HepG2 (cell line): ENCODE measurements at regions not wholly inside any gene's neighbourhood (a gene's known extent, or its start where the extent isn't known, plus 50 kb on each side); places are given as distances from the start of the nearest gene placed in this dataset.

Experiments used
- ATF3 ChIP-seq: sonication (generic); formaldehyde crosslinking; IDR thresholded peaks from 2 replicates; pipeline ENCODE4 v1.4.0; 2020; ENCODE audit warnings: missing genetic modification reagents
- FOXK2 ChIP-seq: fragments of 450-650 bp; IDR thresholded peaks from 2 replicates; pipeline ENCODE4 v1.6.1; 2016
- GMEB2 ChIP-seq: IDR thresholded peaks from 2 replicates; pipeline ENCODE4 v1.6.1; 2016; ENCODE audit warnings: missing biosample characterization, missing genetic modification reagents, low read depth
- GZF1 ChIP-seq: sonication (generic); formaldehyde crosslinking; IDR thresholded peaks from 2 replicates; pipeline ENCODE4 v1.5.1; 2020; ENCODE audit warnings: mild to moderate bottlenecking, missing genetic modification reagents
- HNF1B ChIP-seq: sonication (generic); formaldehyde crosslinking; IDR thresholded peaks from 2 replicates; pipeline ENCODE4 v1.5.1; 2020; ENCODE audit warnings: mild to moderate bottlenecking, moderate library complexity, missing genetic modification reagents
- HOXA9 ChIP-seq: sonication (generic); formaldehyde crosslinking; IDR thresholded peaks from 2 replicates; pipeline ENCODE4 v1.8.1; 2022; ENCODE audit warnings: missing genetic modification reagents, mild to moderate bottlenecking, moderate library complexity, borderline replicate concordance
- JDP2 ChIP-seq: sonication (generic); formaldehyde crosslinking; IDR thresholded peaks from 2 replicates; pipeline ENCODE4 v1.8.1; 2022; ENCODE audit warnings: missing genetic modification reagents, borderline replicate concordance
- MTA1 ChIP-seq: sonication (generic); formaldehyde crosslinking; IDR thresholded peaks from 2 replicates; pipeline ENCODE4 v1.4.0; 2020; ENCODE audit warnings: missing genetic modification reagents, mild to moderate bottlenecking, borderline replicate concordance
- MTF1 ChIP-seq: sonication (generic); formaldehyde crosslinking; IDR thresholded peaks from 2 replicates; pipeline ENCODE4 v1.5.0; 2020; ENCODE audit warnings: missing genetic modification reagents
- NCOA1 ChIP-seq: sonication (generic); formaldehyde crosslinking; IDR thresholded peaks from 2 replicates; pipeline ENCODE4 v1.9.0; 2021; ENCODE audit warnings: missing genetic modification reagents
- NFYB ChIP-seq: sonication (generic); formaldehyde crosslinking; IDR thresholded peaks from 2 replicates; pipeline ENCODE4 v1.4.0; 2020; ENCODE audit warnings: missing genetic modification reagents
- ONECUT2 ChIP-seq: sonication (generic); formaldehyde crosslinking; IDR thresholded peaks from 2 replicates; pipeline ENCODE4 v1.4.0; 2020; ENCODE audit warnings: missing genetic modification reagents
- POLR2A ChIP-seq, 2 experiments: IDR thresholded peaks; 2 replicates each; pipeline ENCODE4 v1.6.1; 2011; ENCODE audit warnings: low read depth in 2 of 2, low read length in 2 of 2, mild to moderate bottlenecking in 1 of 2, moderate library complexity in 1 of 2; ENCODE audit not compliant: insufficient read depth in 1 of 2
- RERE ChIP-seq: IDR thresholded peaks from 2 replicates; pipeline ENCODE4 v1.6.1; 2016; ENCODE audit warnings: low read depth, missing genetic modification reagents, missing compliant biosample characterization
- RXRB ChIP-seq: IDR thresholded peaks from 2 replicates; pipeline ENCODE4 v1.6.1; 2016; ENCODE audit warnings: borderline replicate concordance, missing genetic modification reagents, missing compliant biosample characterization
- ZNF607 ChIP-seq: sonication (generic); formaldehyde crosslinking; IDR thresholded peaks from 2 replicates; pipeline ENCODE4 v1.5.1; 2020; ENCODE audit warnings: missing genetic modification reagents, mild to moderate bottlenecking, borderline replicate concordance
- ZNF704 ChIP-seq: sonication (generic); formaldehyde crosslinking; IDR thresholded peaks from 2 replicates; pipeline ENCODE4 v1.8.1; 2023; ENCODE audit warnings: mild to moderate bottlenecking, inconsistent platforms, moderate library complexity, missing genetic modification reagents, borderline replicate concordance
- ZNF75D ChIP-seq: sonication (generic); formaldehyde crosslinking; IDR thresholded peaks from 2 replicates; pipeline ENCODE4 v1.8.1; 2023; ENCODE audit warnings: missing genetic modification reagents, mild to moderate bottlenecking, borderline replicate concordance

- TF ChIP-seq HNF1B (CRISPR knock-in tag) (peak; percentile 76), NFYB (CRISPR knock-in tag) (no peak), ZNF75D (CRISPR knock-in tag) (no peak), JDP2 (CRISPR knock-in tag) (no peak), FOXK2 (peak; percentile 45; the same call in 1 of the 2 replicates), NCOA1 (CRISPR knock-in tag) (no peak), ZNF607 (no peak), MTA1 (0 out of 2 replicates have a peak, but pooled peaks have one; percentile 58), MTF1 (CRISPR knock-in tag) (no peak), RERE (CRISPR knock-in tag) (peak; percentile 73; the same call in 1 of the 2 replicates), ONECUT2 (CRISPR knock-in tag) (no peak), ATF3 (CRISPR knock-in tag) (0 out of 2 replicates have a peak, but pooled peaks have one; percentile 59), GMEB2 (CRISPR knock-in tag) (no peak), RXRB (CRISPR knock-in tag) (peak; percentile 77; the same call in 1 of the 2 replicates), GZF1 (no peak), POLR2A (IDR thresholded peaks at IDR 0.05; ENCODE audit: insufficient read depth in 1 of 2, low read depth in 2 of 2, low read length in 2 of 2) (0 out of 4 replicates have a peak, but pooled peaks of 1 of the 2 experiments have one; percentile 32), ZNF704 (CRISPR knock-in tag) (no peak), HOXA9 (CRISPR knock-in tag) (no peak)
These were observed 120.2 kb upstream of the LOC128125822 start (continued) for GRCh38 chr6:63452125-63452524.
